NCI-H146 treated with DMSO at 0.1 percent for 48 hours (cell line): ENCODE measurements at regions not wholly inside any gene's neighbourhood (a gene's known extent, or its start where the extent isn't known, plus 50 kb on each side); places are given as distances from the start of the nearest gene placed in this dataset.

Source experiments
- DNase-seq: peaks from one replicate; lab custom pipeline; 2025; ENCODE audit not compliant: unreplicated experiment; lab: John Stamatoyannopoulos, UW

DNA sequence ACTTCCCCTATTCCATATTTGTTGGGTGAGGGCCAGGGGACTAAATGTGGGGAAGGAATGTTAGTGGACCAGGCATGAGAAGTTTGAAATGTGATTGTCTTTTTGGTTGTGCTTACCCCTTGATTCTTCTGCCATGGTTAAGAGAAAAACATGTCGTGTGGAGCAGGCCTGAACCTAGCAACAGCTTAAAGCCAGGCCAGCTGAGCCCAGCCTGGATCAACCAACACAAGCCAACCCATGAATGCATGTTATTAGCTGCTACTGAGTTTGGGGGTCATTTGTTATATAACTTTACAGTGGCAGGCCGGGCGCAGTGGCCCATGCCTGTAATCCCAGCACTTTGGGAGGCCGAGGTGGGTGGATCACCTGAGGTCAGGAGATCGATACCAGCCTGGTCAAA lies 52.4 kb upstream of the TRIO start:
- DNase-seq: no peak

GRCh38 chr5:14090290-14090689 lies 52.9 kb upstream of the TRIO start:
- no peak for DNase-seq

- DNase-seq: no peak
These were observed 53.9 kb upstream of the TRIO start for GRCh38 chr5:14089198-14089597.

- no peak for DNase-seq
These were observed 56.9 kb upstream of the TRIO start for GRCh38 chr5:14086261-14086660.

- DNase-seq: no peak
These were observed 60.2 kb upstream of the TRIO start for GRCh38 chr5:14082973-14083372.

GRCh38 chr5:14082523-14082922 lies 60.6 kb upstream of the TRIO start:
- no peak for DNase-seq

DNA sequence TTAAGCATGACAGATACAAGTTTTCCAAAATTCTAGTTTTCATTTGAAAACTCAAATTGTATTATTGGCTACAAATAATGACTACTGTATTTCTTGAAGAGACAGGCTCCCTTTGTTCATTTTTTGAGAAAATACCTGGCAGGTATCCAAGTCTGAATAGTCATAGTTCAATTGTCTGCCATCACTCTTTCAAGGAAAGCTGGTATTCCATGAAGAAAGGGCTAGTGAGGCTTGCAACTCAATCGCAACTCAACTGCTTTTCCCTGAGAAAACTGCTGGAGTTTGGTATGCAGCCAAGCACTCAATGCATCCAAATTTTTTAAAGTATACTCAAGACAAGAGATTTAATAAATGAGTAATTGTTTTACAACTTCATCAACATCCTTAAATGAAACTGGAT lies 61.4 kb upstream of the TRIO start:
- no peak for DNase-seq

GRCh38 chr5:14078716-14079115 lies 64.4 kb upstream of the TRIO start:
- no peak for DNase-seq

DNA sequence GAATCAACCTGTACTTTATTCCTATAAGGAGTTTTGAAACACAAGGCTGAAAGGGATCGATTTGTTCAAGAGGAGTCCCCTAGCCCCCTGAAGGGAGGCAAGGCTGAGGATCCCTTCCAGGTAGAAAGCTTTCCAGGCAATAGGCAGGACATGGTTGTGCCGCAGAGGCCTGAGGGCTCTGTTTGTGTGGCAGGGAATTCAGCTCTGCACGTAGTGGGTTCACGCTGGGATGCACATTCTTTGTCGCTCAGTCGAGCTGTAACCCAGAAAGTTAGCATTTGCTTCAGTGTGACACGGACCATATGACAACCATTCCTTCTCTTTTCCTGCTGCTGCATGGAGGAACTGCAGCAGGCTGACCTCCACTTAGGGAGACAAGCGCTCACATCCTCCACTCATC lies 65.6 kb upstream of the TRIO start:
- DNase-seq: no peak

GRCh38 chr5:14076561-14076960 lies 66.6 kb upstream of the TRIO start:
- DNase-seq: no peak

DNA sequence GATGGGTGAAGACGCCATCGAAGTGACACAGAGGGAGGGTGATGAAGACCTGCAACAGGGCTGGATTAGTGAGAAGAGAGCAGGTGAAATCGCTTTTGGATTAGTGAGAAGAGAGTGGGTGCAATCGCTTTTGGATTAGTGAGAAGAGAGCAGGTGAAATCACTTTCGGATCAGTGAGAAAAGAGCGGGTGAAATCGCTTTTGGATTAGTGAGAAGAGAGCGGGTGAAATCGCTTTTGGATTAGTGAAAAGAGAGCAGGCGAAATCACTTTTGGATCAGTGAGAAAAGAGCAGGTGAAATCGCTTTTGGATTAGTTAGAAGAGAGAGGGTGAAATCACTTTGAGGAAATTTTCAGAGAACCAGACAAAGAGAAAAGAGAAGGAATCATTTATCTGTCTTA lies 67.2 kb upstream of the TRIO start:
- no peak for DNase-seq

DNA sequence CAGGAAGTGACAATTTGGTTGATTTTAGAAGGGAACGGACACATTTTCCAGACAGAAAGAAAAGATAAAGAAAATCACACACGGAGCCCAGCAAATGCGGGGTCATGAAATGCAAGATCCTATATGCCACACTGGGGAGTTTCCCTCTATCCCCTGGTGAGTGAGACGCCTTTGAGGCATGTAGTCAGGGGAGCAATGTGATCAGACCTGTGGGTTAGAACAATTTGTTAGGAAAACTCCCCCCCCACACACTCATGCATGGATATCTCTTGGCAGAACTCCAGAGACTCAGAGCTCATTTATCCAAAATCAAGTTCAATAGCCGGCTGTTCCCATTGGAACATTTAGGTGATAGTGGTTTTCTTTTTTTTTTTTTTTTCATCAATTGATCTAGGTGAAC lies 71.7 kb upstream of the TRIO start:
- no peak for DNase-seq

GRCh38 chr5:14069021-14069420 lies 74.1 kb upstream of the TRIO start:
- no peak for DNase-seq

DNA sequence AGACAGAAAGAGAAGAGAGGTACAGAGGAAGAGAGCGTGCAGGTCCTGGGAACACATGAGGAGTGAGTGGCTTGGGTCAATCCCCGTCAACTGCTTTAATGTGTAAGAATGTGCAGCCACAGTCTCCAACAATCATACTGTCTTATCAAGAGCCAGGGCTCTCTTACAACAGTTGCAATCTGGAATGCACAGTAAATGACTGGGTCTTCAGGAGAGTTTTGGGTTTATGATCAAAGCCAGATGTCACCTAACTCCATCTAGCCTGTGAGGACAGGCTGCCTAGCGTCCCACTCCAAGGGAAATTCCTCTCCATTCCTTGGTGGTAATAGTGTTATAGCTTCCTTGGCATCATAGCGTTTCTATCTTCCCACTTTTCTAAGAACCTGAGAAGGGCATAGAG lies 75.0 kb upstream of the TRIO start:
- DNase-seq: no peak

DNA sequence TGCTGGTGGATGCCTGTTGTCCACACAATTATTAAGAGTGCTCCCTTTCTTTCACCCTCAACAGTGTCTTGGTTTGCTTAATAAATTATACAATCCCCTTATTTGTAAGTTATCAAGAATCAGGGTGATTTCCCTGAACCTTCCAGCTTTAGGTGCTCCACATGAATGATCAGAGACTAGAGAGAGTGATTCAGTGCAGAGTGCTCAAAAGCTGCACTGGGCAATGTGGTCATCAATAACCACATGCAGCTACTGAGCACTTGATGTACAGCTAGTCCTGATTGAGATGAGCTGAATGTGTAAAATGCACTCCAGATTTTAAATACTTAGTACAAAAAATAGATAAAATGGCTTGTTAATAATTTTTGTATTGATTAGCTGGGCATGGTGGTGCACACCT lies 76.8 kb upstream of the TRIO start:
- no peak for DNase-seq

DNA sequence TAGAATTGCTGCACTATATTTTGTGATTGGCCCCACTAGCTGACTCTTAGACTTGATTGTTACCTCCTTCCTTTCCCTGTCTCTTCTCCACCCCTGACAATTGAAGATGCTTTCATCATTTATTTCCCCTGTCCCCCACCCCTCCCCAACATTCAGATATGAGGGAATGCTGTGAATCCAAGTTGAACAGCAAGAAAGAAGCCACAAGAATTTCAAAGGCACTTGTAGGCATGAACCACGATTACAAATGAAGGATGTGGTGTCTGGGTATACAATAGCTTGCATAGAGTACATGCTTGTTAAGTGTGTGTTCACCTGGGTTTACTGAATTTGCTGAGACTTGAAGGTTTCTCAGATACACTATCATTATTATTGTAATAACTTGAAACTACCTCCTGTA lies 78.3 kb upstream of the TRIO start:
- no peak for DNase-seq

DNA sequence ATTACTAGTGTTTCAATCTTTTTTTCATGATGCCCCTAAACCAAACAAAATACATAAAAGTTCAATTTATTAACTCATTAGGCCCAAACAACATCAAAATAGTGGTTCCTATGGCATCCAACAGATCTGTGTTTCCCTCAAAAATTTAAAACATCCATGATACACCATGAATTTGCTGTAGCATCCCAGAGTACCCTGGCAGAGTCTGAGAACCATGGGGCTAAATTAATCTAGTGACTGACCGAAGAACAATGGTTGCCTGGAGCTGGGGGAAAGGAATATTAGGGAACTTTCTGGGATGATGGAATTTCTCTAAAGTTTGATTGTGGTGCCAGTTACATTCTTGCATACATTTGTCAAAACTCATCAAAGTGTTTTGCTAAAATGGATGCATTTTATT lies 79.5 kb upstream of the TRIO start:
- DNase-seq: no peak

DNA sequence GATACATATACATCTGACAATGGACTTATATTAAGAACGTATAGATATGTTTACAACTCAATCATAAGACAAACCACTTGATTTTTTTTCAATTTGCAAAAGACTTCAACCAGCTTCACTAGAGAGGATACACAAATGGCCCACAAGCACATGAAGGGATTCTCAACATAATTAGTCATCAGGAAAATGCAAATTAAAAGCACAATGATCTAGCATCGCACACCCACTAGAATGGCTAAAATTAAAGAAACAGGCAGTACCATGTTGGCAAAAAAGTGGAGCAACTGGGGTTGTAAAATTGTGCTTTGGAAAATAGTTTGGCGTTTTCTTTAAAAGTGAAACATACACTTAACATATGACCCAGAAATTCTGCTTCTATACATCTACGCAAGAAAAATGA lies 80.0 kb upstream of the TRIO start:
- DNase-seq: no peak

DNA sequence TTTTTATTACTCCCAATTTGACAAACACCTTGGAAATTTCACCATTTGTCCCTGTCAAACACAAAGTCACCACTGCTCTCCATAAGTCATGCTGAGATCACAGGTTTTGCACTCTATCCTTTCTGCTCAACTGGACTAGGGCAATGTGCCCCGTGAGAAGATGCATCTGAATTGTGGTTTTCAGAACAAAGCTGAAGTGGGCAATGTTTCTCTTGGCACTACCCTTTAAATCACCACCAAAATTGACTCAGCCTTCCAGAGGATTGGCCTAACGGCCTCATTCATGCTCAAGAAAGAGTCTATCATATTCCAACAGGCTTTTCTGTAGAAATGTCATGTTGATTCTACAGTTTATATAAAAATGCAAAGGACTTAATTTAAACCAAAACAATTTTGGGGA lies 81.0 kb upstream of the TRIO start:
- DNase-seq: no peak

GRCh38 chr5:14061106-14061505 lies 82.0 kb upstream of the TRIO start:
- DNase-seq: no peak

DNA sequence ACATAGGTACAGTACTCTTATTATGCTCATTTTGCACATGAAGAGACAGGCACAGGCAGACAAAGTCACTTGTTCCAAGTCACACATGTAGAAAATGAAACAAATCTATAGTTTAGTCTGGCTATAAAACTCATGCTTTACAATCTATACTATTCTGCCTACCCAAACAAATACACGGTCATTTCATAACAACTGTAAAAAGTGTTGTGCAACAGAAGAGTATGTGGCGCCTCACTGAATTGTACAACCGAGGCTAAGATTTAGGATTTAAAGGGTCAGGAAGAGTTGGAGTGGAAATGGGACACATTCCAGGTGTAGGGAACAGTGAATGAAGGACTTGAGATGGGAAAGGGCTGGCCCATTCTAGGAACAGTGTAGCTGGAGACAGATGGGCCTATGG lies 82.9 kb upstream of the TRIO start:
- DNase-seq: no peak

- no peak for DNase-seq
These were observed 83.3 kb upstream of the TRIO start for GRCh38 chr5:14059810-14060209.

GRCh38 chr5:14057289-14057688 lies 85.9 kb upstream of the TRIO start:
- DNase-seq: no peak

GRCh38 chr5:14056039-14056438 lies 87.1 kb upstream of the TRIO start:
- no peak for DNase-seq
